GM13976 (cell line): ENCODE measurements at regions not wholly inside any gene's neighbourhood (a gene's known extent, or its start where the extent isn't known, plus 50 kb on each side); places are given as distances from the start of the nearest gene placed in this dataset.

Experiments used
- DNase-seq: peaks from one replicate; pipeline ENCODE4 v3.0.0; 2012; ENCODE audit warnings: low spot score
- in situ Hi-C: fragments of 300-500 bp; cut with MboI; formaldehyde crosslinking; loops from one replicate; pipeline ENCODE4 v1.12.0; 2022; ENCODE audit warnings: low sequenced_read_pairs, mixed read lengths, inconsistent platforms; ENCODE audit not compliant: unreplicated experiment
- TF ChIP-seq, protein P1 (sequence below): IDR thresholded peaks from 2 replicates; pipeline ENCODE4 v1.5.1; 2012; ENCODE audit warnings: borderline replicate concordance, mild to moderate bottlenecking; ENCODE audit not compliant: insufficient read depth; ENCODE audit errors: extremely low read depth, missing control alignments, control extremely low read depth

DNA sequence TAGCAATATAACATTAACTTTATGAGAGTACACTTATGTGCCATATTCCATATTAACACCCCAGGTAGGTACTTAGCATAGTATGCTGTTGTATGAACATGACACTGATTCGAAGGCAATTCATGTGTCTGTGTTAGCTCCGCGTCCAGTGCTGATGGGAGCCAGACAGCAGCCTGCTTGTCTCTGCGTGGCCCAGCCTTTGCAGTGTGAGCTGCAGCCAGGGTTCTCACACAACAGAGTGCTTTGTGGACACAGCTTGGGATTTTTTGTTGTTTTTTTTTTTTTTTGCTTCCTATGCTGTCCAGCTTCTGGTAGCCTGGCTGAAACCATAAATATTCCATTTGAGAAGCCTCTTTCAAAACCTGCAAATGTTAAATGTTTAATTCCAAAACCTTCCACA is 350.9 kb downstream of the SMOC2 start:
- TF ChIP-seq, protein P1, sequence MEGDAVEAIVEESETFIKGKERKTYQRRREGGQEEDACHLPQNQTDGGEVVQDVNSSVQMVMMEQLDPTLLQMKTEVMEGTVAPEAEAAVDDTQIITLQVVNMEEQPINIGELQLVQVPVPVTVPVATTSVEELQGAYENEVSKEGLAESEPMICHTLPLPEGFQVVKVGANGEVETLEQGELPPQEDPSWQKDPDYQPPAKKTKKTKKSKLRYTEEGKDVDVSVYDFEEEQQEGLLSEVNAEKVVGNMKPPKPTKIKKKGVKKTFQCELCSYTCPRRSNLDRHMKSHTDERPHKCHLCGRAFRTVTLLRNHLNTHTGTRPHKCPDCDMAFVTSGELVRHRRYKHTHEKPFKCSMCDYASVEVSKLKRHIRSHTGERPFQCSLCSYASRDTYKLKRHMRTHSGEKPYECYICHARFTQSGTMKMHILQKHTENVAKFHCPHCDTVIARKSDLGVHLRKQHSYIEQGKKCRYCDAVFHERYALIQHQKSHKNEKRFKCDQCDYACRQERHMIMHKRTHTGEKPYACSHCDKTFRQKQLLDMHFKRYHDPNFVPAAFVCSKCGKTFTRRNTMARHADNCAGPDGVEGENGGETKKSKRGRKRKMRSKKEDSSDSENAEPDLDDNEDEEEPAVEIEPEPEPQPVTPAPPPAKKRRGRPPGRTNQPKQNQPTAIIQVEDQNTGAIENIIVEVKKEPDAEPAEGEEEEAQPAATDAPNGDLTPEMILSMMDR = no peak
- in situ Hi-C loops = no loop called here
- no peak for DNase-seq

GRCh38 chr6:168789699-168790098 is 348.7 kb downstream of the SMOC2 start:
- in situ Hi-C loops = no loop called here
- TF ChIP-seq, protein P1 = no peak
- DNase-seq = no peak

DNA sequence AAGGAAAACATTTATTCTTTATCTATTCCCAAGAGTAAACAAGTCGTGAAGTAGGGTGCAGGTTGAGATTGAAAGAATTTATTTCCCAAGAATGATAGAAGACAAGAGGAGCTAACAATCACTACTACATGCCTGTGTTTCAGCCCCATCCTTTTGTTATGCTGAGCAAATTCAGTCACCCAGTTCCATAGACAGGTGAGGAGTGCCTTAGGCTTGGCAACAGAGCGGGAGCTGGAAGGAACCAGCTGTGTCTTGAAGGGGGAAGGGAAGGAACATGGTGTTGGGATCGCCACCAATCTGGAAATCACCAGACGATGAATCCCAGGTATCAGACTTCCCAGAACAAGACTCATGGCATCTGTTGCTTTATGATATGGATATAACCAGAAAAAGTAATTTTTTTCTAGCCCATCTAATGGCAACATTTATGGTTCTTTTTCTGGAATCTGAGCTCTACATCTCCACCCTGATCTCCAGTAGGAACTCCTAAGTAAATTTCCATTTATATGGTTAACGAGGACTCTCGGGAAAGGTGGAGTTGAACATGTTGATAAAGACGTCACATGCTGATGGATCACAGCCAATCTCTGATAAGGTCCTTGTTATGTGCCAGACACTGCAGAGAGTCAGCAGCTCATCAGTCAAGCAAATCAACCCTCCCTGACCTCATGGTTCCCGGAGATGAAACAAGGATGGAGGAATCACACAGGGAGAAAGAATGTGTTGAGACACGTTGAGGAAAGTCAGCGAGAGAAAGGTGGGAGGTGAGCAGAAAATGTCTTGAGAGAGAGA is 344.9 kb downstream of the SMOC2 start:
- DNase-seq = no peak
- in situ Hi-C loops = no loop called here
- TF ChIP-seq, protein P1 = no peak

GRCh38 chr6:168784426-168784825 is 343.4 kb downstream of the SMOC2 start:
- no peak for DNase-seq
- TF ChIP-seq, protein P1 = no peak
- in situ Hi-C loops = no loop called here

GRCh38 chr6:168783720-168784119 is 342.7 kb downstream of the SMOC2 start:
- in situ Hi-C loops = no loop called here
- TF ChIP-seq, protein P1 = no peak
- DNase-seq = no peak

DNA sequence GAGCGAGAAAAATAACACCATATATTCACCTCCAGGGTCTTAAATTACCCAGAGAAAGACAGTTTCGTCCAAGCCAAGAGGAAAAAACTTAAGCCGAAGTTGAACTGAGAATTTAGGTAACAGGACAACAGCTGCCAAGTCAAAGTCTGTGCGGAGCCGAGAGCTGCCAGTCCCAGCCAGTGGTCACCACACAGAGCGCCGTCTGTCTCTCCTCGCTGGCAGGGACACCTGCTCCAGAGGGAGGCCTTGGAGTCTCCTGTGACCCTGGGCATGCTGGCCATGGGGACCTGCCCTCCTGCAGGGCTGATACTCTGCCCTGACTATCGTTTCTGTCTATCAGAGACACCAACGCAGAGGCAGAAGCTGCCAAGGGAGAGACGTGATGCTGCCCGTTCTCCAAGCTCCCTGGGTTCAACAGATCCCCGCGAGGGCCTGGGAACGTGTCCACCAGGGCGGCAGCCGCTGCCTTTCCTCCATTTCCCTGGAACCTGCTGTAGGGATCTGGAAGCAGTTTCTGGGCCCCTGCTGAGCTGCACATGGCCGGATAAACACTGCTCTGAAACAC is 341.3 kb downstream of the SMOC2 start:
- TF ChIP-seq, protein P1 = no peak
- in situ Hi-C loops = no loop called here
- no peak for DNase-seq
